GM19452 (cell line): ENCODE measurements at regions not wholly inside any gene's neighbourhood (a gene's known extent, or its start where the extent isn't known, plus 50 kb on each side); places are given as distances from the start of the nearest gene placed in this dataset.

ENCODE experiments used
- ATAC-seq: cut with Tn5 transposase; IDR thresholded peaks from one replicate; pipeline ENCODE4 v1.9.1; 2021; ENCODE audit not compliant: unreplicated experiment

DNA sequence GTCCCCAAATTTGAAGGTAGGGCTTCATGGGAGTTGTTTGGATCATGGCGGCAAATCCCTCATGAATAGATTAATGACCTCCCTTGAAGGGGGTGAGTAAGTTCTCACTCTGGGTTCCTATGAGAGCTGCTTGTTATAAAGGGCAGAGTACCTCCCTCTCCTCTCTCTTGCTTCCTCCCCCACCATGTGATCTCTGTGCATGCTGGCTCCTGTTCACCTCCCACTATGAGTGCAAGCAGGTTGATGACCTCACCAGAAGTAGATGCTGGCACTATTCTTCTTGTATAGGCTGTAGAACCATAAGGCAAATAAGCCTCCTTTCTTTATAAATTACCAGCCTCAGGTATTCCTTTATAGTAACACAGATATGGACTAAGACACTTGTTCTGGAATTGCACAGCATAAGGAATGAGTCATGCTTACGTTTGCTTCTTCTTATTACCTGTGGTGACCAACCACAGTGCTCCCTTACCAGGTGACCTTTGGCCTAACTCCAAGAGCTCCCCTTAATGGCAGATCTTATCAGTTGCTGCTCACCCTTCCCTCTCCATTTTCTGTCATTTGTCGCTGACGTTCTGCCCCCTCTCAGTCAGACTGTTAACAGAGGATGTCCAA is 559.5 kb upstream of the GCFC2 start:
- ATAC-seq = no peak

DNA sequence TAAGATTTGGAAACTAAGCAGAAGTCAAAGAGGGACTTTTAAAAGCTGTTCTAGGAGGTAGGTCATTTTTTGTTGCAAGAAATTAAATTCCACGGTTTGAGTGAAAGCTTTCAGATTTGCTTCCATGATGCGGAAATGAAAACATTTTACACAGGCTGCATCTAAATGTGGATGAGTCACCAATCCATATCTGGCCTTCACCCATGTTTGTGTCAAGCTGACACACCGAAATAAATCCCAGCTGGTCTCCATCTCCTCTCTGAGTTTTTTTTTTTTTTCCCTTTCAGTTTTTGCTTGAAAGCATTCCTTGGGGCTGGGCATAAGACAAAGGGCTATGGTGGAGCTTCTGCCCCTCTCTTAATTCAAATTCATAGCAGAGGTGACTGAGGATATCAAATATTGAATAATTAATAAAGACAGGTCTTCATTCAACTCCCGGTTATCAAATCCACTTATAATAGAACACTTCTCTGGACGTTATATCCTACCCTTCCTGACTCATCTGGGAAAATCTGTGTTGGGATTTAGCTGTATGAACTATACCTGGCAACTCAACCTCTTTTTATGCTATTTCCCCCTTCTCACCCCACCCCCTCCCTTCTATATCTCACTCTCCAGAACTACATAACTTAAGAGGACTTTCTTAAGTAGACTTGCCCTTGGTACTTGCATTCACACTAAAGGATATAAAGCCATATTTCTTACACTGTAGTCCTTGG is 558.3 kb upstream of the GCFC2 start:
- ATAC-seq = no peak

DNA sequence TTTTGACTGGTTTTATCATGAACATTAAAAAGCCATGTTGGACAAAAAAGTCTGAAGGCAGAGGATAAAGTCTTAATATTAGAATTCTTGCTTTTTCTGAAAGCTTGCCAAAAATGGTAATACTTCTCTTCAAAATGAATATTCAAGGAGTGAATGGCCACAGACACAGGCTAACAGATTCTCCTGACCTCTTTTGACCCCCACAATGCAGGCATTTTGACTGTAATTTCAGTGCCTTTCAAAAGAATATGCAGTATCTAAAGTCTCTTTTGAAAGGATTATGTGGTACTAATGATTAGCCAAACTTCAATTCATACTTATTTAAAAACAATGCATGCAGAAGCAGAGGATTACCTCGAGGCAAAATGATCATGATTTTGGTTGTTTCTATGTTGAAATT is 557.8 kb upstream of the GCFC2 start:
- ATAC-seq = no peak

DNA sequence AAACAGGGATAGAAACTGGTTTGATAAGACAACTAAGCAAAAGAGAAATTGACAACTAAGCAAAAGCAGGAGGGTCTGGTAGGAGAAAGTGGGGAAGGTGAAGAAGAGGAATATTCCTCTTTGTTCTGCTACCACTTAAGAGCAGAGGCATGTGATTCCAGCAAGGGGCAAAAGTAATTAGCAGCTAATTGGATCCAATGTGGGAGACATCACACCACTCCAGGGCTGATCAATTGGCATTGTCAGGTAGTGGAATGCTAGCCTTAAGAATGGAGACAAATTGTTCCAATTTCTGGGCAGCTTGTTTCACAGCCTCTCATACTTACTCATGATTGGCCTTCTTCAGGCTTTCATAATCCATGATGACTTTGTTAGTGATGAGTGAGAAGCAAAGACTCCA is 547.1 kb upstream of the GCFC2 start:
- no peak for ATAC-seq

DNA sequence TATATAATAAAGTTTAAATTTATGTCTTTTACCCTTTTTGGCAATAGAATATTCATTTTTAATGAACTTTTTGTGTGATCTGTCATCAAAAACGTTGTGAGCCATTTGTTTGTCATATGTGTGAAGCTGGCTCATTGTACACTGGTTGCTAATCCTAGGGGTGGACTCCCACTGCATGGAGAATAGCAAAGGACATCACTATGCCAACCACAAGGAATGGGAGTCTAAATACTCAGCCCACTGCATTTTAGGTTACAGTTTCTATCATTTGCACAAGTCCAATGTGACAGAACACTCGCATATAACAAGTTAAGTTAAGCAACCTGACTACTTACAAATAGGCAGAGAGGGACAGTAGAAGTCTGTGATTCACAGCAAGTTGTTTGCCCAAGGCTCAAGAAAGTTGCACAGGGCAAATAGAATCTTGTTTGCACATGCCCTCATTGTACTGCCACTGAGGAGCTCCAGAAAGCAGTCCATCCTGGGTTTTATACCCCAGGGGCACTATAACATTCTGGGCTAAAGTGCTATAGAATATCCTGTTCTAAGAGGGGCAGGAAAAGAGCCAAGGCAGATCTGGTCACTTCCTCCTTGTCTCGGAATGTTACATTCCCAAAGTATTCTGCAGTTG is 545.9 kb upstream of the GCFC2 start:
- ATAC-seq = no peak

DNA sequence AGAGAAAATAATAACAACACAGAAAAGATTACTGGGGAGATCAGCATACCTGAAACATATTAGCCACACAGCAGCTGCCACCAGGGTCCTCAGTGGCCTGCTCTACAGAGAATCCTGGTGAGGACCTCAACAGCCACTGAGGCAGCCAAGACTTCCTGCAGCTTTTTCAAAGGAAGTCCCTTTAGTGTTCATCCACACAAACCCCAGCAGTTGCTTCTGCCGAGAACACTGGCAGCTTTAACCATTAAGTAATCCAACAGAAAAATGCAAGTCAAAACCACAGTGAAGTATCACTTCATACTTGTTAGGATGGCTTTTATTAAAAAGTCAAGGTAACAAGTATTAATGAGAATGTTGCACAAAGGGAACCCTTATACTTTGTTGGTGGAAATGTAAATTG is 542.0 kb upstream of the GCFC2 start:
- no peak for ATAC-seq

DNA sequence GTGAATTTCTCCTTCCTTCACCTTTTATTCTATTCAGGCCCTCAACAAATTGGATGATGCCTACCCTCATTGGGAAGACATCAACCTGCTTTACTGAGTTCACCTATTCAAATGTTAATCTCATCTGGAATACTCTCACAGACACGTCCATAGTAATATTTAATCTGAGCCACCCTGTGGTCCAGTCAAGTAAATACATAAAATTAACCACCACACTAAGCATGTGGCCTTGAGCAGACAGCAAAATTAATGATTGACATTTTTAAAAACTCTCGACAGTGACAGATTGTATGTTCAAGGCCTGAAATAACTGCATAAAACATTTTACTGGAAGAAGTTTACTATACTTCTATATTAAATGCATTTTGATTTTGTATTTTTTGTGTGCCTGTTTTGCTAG is 540.6 kb upstream of the GCFC2 start:
- no peak for ATAC-seq

DNA sequence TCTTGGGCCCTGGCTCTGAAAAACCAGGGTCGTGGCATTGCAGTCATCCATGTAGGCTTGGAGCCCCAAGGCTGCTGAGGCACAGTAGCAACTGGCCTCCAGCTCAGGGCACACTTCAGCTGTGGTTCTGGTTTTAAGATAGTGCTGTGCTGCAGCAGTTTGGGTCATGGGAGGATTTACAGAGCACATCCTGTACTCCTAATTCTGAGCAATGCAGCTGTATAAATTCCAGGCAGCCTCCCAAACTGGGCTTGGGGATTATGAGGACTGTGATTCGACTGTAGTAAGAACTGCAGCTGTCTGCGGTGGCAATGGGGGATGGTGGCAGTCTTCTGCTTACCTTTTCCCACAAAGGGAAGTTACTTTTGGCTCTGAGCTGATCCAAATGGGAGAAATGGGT is 536.3 kb upstream of the GCFC2 start:
- ATAC-seq = no peak

DNA sequence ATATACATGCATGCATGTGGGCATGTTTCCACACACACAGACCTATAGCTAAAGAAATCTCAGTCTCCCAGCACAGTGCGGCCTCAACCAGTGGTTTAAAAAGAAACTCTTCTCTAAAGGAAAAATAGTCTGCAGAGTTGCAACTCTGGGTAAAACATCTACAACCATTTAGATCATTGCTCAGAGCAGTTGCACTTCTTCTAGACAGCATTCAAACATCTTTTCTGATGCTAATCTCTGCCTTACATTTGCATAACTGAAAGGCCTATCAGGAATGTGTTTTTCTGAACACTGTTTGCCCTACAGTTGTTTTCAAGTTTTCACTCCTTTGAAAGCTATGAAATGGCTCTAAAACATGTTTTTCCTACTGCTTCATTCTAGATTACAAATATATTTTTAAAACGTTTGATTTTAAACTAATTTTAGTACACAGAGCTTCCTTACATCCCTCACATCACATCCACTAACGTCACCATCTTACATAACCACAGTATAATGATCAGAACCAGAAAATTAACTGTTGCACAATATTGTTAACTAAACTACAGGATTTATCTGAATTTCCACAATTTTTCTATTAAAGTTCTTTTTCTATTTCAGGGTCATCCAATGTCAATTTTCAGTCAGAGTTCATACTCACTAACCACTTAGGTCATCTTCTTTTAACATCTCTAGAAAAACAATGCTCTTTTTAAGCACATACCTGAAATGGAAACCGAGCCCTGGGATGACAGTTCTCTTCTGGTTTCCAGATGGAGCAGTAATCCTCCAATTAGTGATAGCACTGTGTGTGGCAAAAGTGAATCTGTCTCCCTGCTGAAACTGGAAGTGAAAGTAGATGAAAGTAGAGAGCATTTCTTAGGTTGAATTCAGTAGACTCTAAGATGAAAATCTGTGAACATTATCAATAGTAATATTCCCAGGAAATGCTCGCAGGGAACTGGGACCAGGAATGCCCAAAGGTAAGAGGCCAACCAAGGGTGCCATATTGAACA is 501.6 kb upstream of the GCFC2 start:
- no peak for ATAC-seq

DNA sequence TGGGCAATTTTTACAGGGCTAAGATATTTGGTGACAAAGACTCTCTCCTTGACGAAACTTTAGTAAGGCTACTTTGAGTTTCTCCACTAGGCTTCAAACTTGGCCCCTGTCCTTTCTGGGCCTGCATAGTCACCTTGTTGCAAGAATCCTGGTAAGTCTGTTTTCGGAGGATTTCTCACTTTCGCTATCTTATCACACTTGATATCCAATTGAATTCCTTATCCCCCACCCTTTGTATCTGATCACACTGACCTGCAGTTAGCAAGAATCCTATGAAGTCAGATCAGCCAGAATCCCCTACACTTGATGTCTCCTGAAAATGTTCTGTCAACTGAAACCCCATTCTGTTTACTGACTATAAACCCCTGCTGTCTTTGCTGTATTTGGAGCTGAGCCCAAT is 499.8 kb upstream of the GCFC2 start:
- no peak for ATAC-seq

DNA sequence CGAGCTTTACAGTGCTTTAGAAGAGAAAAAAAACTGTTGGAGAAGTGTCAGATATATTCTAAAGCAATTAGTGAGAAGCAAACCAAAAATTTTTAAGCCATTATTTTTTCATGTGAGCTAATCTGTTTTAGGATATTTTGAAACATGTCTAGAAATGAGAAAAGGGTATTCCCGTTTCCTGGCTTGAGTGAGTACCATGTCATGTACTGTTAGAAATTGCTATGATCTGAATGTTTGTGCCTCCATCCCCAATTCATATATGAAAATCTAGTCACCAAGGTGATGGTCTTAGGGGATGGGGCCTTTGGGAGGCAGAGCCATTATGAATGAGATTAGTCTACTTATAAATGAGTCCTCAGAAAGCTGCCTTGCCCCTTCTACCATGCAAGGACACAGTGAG is 493.3 kb upstream of the GCFC2 start:
- ATAC-seq = no peak

DNA sequence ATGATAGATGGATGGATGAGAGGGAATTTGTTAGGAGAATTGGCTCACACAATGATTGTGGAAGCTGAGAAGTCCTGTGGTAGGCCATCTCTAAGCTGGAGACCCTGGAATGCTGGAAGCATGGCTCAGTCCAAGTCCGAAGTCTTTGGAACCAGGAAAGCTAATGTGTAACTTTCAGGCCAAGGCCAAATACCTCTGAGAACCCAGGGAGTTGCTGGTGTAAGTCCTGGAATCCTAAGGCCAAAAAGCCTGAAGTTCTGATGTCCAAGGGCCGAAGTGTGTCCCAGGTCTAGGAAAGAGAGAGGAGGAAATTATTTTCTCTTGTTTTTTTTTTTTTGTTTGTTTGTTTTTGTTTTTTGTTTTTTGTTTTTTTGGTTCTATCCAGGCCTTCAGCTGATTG is 492.2 kb upstream of the GCFC2 start:
- ATAC-seq = no peak

DNA sequence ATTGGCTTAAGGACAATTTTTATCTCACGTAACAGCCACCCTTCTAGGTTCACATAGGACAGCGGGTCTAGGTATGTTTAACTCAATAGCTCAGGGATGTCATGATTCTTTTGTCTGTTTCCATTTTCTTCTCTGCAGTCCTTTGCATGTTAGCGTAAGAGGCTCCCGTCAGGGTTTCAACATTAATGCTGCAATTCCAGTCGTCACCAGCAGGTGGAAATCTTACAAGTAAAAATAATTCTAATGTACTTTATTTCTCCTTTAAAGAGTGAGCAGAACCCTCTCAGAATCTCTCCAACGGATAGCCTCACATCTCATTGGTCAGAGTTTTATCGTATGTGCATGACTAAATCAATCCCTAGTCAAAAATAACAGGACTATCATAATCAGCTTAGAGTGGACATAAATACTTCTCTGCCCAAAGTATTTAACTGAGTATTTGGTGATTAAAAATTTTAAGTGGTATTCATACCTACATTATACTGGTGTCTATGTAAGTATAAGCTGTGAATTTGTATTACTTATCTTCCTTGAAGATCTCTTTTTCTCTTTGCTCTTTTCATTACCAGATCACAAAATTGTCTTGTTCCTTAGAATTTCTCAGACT is 487.2 kb upstream of the GCFC2 start:
- no peak for ATAC-seq

DNA sequence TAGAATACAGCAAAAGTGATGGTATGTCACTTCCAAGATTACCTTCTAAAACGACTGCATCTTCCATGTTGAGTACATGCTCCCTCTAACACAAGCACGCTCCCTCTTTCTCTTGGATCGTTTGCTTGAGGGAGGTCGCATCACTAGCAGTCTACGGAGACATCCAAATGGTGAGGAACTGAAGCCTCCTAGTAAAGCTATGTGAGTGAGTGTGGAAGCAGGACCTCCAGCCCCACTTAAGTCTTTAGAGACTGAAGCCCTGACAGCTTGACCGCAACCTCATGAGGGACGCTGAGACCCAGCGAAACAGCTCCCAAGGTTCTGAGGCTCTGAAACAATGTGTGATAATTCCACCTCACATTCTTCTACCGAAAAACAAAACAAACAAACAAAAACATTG is 486.7 kb upstream of the GCFC2 start:
- ATAC-seq = no peak

DNA sequence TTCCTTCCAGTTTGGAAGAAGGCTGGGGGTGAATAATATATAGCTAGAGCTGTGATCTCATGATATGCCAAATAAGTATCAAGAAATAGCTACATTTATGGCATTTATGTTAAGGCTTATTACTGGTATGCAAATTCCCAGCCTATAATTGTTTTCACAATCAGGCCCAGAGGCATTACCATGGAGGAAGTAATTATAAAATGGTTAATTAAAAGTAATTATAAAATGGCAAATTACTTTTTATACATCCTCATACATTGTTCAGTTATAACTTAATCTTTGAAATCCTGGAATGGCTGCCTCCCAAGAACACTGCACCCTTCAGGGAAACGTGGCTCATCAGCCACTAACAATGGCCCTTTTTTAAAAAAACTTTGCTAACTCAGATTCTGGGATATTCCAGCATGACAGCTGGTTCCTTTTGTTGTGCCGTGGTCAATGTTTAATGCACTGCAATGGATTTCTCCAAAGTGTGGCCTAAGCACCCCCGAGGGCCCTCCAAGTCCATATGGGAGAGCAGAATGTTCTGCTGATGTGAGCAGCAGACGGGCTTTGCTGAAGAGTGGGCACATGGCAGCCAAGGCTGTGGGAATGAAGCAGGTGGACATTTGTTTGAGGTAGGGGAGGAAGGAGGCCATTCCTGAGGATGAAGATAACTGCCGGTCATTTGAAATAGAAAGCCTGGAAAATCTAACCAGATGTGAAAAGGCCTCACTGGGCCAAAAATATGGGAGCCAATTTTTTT is 483.5 kb upstream of the GCFC2 start:
- no peak for ATAC-seq

DNA sequence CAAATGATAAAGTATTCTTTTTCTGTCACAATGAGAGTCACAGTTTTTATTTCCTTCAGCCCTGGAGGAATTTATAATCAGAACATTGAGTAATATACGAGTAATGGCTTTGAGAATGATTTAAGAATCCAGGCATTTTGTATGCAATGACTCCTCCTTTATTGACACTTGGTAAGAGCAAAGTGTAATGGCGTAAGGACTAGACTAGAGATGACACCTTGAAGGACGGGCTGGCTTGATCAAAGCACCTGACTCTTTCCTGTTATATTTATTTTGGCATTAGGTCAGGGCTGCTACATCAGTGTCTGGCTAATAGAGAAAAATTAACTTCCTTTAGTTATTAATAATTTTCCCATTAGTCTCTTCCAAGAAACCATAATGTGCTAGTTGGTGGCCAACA is 482.4 kb upstream of the GCFC2 start:
- ATAC-seq = no peak

DNA sequence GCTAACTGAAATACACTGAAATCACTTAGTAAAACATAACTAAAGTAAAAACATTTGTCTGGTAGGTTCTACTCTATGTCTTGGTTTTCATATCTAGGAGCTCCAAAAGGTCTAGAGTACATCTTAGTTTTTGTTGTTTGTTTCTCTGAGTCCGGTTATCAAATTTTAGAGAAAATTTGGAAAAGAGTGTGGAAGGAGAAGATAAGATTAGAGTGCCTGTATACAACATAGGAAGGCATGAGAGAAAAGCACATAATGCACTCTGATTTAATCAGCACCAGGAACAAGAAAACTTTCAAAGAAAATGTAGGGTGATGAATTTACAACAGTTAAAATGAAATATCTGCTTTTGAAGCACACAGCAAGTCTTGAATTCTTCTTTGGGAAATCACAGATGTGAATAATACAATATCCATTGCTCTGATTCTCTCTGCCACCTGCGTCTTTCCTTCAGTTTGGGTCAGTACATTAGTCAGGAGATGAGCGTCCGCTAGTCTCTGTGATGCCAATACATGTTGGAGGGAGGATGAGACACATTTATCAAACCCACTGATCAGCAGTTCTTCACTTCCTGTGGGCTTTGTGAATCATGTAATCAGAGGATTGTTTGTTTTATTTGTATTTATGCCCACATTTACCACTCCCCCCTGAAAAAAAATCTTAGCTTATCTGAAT is 477.8 kb upstream of the GCFC2 start:
- ATAC-seq = no peak

DNA sequence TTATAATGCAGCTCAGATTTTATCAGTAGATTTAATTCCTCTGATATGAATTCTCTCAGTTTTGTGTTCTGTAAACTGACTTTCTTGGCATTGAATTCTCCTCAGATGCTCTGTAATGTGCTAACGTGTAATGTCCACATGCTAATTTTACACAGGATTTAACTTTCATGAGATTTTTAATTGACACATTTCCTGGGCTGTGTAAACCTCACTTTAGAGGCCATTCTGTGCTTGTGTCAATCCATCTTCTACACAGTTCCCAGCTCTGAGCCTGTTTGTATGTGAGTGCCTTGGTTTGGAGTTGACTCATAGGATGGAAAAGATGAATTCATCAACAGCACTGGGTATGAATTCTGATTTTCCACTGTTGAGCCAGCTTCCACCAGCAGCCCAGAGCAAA is 476.7 kb upstream of the GCFC2 start:
- ATAC-seq = no peak

DNA sequence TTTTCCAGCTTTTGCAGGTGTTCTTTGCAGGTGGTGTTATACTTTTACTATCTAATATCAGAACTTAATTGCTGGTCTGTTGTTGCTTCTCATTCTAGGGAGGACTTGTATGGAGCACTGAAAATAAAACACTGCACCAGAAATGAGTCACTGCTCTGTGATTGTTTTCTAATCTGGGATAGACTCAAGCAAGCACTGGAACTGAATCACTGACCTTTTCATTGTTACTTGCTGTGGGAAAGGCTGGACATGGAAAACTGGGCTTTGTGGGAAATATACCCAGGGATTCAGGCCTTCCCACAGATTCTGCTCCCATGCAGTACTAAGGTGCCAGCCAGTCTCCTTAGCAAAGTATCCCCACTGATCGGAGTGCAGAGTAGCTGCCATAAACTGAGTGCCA is 470.0 kb upstream of the GCFC2 start:
- ATAC-seq = no peak

DNA sequence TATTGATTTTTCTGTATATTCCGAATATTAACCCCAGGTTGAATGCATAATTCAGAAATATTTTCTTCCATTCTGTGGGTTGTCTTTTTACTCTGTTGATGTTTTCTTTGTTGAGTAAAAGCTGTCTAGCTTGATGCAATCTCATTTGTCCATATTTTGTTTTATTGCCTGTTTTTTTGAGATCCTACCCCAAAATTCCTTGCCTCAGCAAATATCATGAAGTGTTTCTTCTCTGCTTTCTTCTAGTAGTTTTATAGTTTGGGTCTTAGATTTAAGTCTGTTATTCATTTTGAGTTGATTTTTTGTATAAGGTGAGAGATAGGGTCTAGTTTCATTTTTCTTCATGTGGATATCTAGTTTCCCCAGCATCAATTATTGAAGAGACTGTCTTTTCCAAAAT is 467.9 kb upstream of the GCFC2 start:
- ATAC-seq = no peak
